ENCODE measurements at regions not wholly inside any gene's neighbourhood (a gene's known extent, or its start where the extent isn't known, plus 50 kb on each side); places are given as distances from the start of the nearest gene placed in this dataset.

DNA sequence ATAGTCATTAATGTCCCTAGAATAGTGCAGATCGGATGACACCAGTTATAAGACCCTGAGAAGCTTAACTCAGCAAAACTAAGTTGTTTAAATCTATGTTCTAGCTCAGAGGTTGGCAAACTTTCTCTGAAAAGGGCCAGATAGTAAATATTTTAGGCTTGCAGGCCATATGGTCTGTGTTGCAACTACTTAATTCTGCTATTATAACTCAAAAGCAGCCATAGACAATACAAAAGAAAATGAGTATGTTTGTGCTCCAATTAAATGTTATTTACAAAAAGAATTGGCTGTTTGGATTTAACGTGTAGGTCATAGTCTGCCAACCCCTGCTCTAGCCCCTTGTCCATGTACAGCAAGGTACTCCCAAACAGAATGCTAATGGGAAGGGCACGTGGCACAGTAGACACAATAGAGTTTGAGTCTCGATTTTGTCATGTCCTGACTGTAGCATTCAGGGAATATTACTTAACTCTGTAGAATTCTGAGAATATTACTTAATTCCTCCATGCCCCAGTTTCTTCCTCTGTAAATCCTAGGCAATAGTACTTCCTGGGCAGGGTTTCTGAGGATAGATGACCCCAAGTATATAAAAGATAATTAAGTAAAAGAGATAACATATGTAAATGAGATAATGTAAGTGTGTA, 70.5 kb upstream of the ATP2C1 start:
- peaks cover 2% of the 10 kb centered on the region; the same call in 1 of the 2 replicates for H3K4me1 ChIP-seq (ENCODE audit: insufficient read depth, low read length)
- no peak overlapping the region for H3K9ac ChIP-seq (ENCODE audit: extremely low read depth, insufficient read length, low read length)
- H3K23me2 ChIP-seq (ENCODE audit: insufficient read length, low read depth, low read length, poor library complexity, severe bottlenecking): no peaks in the 10 kb centered on the region
- no peak overlapping the region for H4K8ac ChIP-seq (replicated peaks; ENCODE audit: insufficient read length, low read depth, low read length)
- no peak for DNase-seq
- no peak overlapping the region for H2BK12ac ChIP-seq (ENCODE audit: insufficient read length, low read depth, low read length)
- H3K27me3 ChIP-seq (ENCODE audit: insufficient read depth, low read length): no peaks in the 10 kb centered on the region
- no CpG with 5 or more reads among the region's 4 CpGs for WGBS (ENCODE audit: extremely low coverage, insufficient read length, low lambda C conversion rate)
- no peak overlapping the region for H3K27ac ChIP-seq (ENCODE audit: insufficient read length, low read depth, low read length)
- no peak overlapping the region for H2BK15ac ChIP-seq (ENCODE audit: low read depth, low read length)
- Mint-ChIP-seq H3K9me3 (peaks cover 0 to 3% of the 10 kb centered on the region in 2 experiments; a peak in 1 of 5 replicates), H3K36me3 (ENCODE audit: insufficient read depth in 1 of 3, low read depth in 3 of 3) (no peaks in the 10 kb centered on the region), H3K4me1 (peaks cover 25 to 28% of the 10 kb centered on the region in 2 experiments), H3K27ac (no peak overlapping the region), H3K27me3 (ENCODE audit: low read depth) (peaks cover 2% of the 10 kb centered on the region; the same call in 1 of the 2 replicates), H3K4me3 (no peak overlapping the region)
- H3K9me3 ChIP-seq (ENCODE audit: control insufficient read depth, low read depth, low read length): no peaks in the 10 kb centered on the region
- H4K91ac ChIP-seq (ENCODE audit: insufficient read length, low read depth, low read length): no peak overlapping the region
- no peaks in the 10 kb centered on the region for H4K20me1 ChIP-seq (ENCODE audit: control insufficient read depth, insufficient read depth, insufficient read length)
- no peak overlapping the region for H3K23ac ChIP-seq (ENCODE audit: insufficient read length, low read depth, low read length)
- H4K5ac ChIP-seq (ENCODE audit: insufficient read length, low read depth, low read length): no peak overlapping the region
- no peak overlapping the region for H3K14ac ChIP-seq (ENCODE audit: insufficient read depth, low read length)
- TF ChIP-seq, protein P1, sequence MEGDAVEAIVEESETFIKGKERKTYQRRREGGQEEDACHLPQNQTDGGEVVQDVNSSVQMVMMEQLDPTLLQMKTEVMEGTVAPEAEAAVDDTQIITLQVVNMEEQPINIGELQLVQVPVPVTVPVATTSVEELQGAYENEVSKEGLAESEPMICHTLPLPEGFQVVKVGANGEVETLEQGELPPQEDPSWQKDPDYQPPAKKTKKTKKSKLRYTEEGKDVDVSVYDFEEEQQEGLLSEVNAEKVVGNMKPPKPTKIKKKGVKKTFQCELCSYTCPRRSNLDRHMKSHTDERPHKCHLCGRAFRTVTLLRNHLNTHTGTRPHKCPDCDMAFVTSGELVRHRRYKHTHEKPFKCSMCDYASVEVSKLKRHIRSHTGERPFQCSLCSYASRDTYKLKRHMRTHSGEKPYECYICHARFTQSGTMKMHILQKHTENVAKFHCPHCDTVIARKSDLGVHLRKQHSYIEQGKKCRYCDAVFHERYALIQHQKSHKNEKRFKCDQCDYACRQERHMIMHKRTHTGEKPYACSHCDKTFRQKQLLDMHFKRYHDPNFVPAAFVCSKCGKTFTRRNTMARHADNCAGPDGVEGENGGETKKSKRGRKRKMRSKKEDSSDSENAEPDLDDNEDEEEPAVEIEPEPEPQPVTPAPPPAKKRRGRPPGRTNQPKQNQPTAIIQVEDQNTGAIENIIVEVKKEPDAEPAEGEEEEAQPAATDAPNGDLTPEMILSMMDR (conservative IDR thresholded peaks at IDR 0.05): no peak
- H2AFZ ChIP-seq (ENCODE audit: low read length): no peak overlapping the region
- no peak overlapping the region for H2BK120ac ChIP-seq (ENCODE audit: low read depth, low read length, poor library complexity, severe bottlenecking)
- H2BK20ac ChIP-seq (ENCODE audit: low read depth, low read length, poor library complexity, severe bottlenecking): no peak overlapping the region
- no peak overlapping the region for H2BK5ac ChIP-seq (ENCODE audit: insufficient read length, low read length)
- no peak overlapping the region for H3K4me2 ChIP-seq (ENCODE audit: insufficient read depth, insufficient read length, low read length)
- H3T11ph ChIP-seq (ENCODE audit: low read length): no peak overlapping the region
- H3K4ac ChIP-seq (ENCODE audit: low read depth, low read length): no peak overlapping the region
- no peak overlapping the region for H3K56ac ChIP-seq (ENCODE audit: insufficient read length, low read depth, low read length)
- no peaks in the 10 kb centered on the region for H3K79me2 ChIP-seq (ENCODE audit: insufficient read depth, low read length)
- no peak overlapping the region for H2AK5ac ChIP-seq (ENCODE audit: insufficient read length, low read length)
- no peaks in the 10 kb centered on the region for H3K79me1 ChIP-seq (ENCODE audit: insufficient read depth, low read depth, low read length, poor library complexity, severe bottlenecking)
- H3K18ac ChIP-seq (ENCODE audit: insufficient read length, low read depth, low read length): no peak overlapping the region
